AG10803 (cell line): ENCODE measurements at regions not wholly inside any gene's neighbourhood (a gene's known extent, or its start where the extent isn't known, plus 50 kb on each side); places are given as distances from the start of the nearest gene placed in this dataset.

ENCODE experiments used
- DNase-seq: peaks from one replicate; pipeline ENCODE4 v3.0.0; 2010; ENCODE audit warnings: low read depth
- H3K4me3 ChIP-seq: 2 replicates; pipeline ENCODE4 v1.5.1; 2011; ENCODE audit warnings: mild to moderate bottlenecking, low read length, control low read depth
- TF ChIP-seq, protein P1 (sequence below): conservative IDR thresholded peaks from 2 replicates; pipeline ENCODE4 v1.5.1; 2011; ENCODE audit warnings: mild to moderate bottlenecking, low read length, control low read depth, inconsistent platforms

DNA sequence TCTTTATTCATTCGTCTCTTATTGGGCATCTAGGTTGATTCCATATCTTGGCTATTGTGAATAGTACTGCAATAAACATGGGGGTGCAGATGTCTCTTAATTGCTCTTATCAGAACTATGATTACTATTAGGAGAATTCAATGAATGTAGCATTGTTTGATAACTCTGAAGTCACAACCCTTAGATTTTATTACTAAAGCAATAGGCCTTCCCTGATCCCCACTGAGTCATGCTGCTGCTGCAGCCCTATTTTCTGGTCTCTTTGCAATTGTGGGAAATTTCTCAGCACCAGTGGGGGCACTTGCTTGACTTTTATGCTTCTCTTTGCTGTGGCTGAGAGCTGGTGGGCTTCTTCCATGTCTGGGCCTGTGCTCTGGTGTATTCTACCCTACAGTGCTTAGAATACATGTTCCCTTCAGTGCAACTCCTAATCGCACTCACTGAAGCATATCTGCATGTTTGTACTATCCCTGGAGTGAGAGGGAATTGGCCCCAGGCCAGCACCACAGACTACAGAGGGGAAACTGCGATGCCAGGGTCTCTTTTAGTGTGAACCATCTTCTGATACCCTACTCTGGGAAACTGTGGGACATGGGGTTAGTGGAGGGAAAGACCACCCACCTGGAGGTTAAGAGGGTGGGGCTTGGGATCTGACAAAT lies 52.2 kb upstream of the ROR1 start:
- TF ChIP-seq, protein P1, sequence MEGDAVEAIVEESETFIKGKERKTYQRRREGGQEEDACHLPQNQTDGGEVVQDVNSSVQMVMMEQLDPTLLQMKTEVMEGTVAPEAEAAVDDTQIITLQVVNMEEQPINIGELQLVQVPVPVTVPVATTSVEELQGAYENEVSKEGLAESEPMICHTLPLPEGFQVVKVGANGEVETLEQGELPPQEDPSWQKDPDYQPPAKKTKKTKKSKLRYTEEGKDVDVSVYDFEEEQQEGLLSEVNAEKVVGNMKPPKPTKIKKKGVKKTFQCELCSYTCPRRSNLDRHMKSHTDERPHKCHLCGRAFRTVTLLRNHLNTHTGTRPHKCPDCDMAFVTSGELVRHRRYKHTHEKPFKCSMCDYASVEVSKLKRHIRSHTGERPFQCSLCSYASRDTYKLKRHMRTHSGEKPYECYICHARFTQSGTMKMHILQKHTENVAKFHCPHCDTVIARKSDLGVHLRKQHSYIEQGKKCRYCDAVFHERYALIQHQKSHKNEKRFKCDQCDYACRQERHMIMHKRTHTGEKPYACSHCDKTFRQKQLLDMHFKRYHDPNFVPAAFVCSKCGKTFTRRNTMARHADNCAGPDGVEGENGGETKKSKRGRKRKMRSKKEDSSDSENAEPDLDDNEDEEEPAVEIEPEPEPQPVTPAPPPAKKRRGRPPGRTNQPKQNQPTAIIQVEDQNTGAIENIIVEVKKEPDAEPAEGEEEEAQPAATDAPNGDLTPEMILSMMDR = no peak
- H3K4me3 ChIP-seq = no peak overlapping the region
- no peak for DNase-seq

- DNase-seq = no peak
- no peak overlapping the region for H3K4me3 ChIP-seq
- TF ChIP-seq, protein P1 = no peak
These were observed 50.2 kb upstream of the ROR1 start for GRCh38 chr1:63723602-63724001.
